ENCODE measurements at regions not wholly inside any gene's neighbourhood (a gene's known extent, or its start where the extent isn't known, plus 50 kb on each side); places are given as distances from the start of the nearest gene placed in this dataset.

DNA sequence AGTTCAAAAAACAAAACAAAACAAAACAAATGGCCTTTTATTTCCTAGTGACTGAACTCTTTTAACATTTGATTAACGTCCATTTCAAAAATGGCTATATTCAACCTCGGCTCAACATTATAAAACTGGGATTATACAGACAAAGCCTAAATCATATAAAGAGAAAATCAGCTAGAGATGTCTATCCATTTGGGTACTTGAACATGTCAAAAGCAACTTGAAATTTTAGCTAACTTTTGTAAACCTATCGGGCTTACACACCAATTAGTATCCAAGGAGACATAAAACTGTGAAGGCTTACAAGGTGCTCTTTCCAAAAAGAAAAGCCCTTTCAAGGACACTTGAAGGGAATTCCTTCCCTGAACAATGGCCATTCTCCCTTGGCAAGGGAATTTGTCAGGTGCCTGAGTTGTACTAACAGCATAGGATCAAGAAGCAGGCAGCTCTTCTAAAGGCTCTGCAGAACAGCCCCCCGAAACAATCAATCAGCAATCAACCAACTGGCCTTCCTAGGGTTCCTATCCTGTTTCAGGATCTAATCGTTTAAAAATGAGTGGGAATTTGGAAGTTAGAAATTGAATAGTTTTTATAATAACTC is 633.7 kb upstream of the HTR2C start:
- Histone ChIP-seq H3K9ac (replicated peaks in 1 of 4; ENCODE audit: extremely low read depth in 1 of 4, low read depth in 3 of 4, low read length in 3 of 4) (no peak overlapping the region), H3K4me1 (replicated peaks in 1 of 4; ENCODE audit: control insufficient read depth in 3 of 4, insufficient read depth in 4 of 4, low read length in 3 of 4) (peaks cover 0 to 2% (median 0%) of the 10 kb centered on the region in 4 experiments; a peak in 1 of 7 replicates), H2AK5ac (ENCODE audit: low read depth, low read length) (no peak overlapping the region), H2BK12ac (ENCODE audit: low read depth, low read length) (no peak overlapping the region), H4K8ac (ENCODE audit: extremely low read depth, insufficient read depth, low read length) (no peak overlapping the region), H3K18ac (ENCODE audit: extremely low read depth, low read length) (no peak overlapping the region), H2BK5ac (ENCODE audit: low read depth, low read length) (no peak overlapping the region), H3K9me3 (ENCODE audit: insufficient read depth in 2 of 2, low read depth in 1 of 2, low read length in 1 of 2) (no peaks in the 10 kb centered on the region), H2BK120ac (replicated peaks; ENCODE audit: low read depth, low read length) (no peak overlapping the region), H3K27ac (ENCODE audit: low read depth, low read length) (no peak overlapping the region), H3K14ac (ENCODE audit: insufficient read length) (no peak overlapping the region), H3K36me3 (ENCODE audit: control insufficient read depth in 2 of 4, insufficient read depth in 4 of 4, low read length in 3 of 4) (peaks cover 0 to 24% (median 4%) of the 10 kb centered on the region in 4 experiments; a peak in 2 of 8 replicates), H4K91ac (replicated peaks; ENCODE audit: insufficient read length, low read length) (no peak overlapping the region), H3K79me1 (ENCODE audit: low read depth, low read length) (no peaks in the 10 kb centered on the region), H2BK20ac (ENCODE audit: low read length) (no peak overlapping the region), H3K27me3 (replicated peaks in 1 of 4; ENCODE audit: control insufficient read depth in 3 of 4, extremely low read depth in 1 of 4, insufficient read depth in 3 of 4, low read length in 3 of 4) (no peaks in the 10 kb centered on the region), H3K4me2 (ENCODE audit: insufficient read depth in 1 of 2, low read depth in 2 of 2, low read length in 2 of 2) (no peak overlapping the region), H3K23ac (ENCODE audit: insufficient read length) (no peak overlapping the region), H3K79me2 (ENCODE audit: control insufficient read depth in 1 of 2, insufficient read depth in 2 of 2, low read length in 2 of 2) (peaks cover 0 to 5% of the 10 kb centered on the region in 2 experiments; a peak in 1 of 4 replicates), H3K4me3 (ENCODE audit: extremely low read depth in 1 of 4, insufficient read depth in 2 of 4, low read depth in 3 of 4, low read length in 4 of 4) (no peak overlapping the region), H3K23me2 (ENCODE audit: low read depth, low read length) (no peaks in the 10 kb centered on the region; the same call in 1 of the 2 replicates), H4K5ac (ENCODE audit: insufficient read length, low read depth, low read length) (no peak overlapping the region), H4K20me1 (replicated peaks in 1 of 2; ENCODE audit: control insufficient read depth in 1 of 2, insufficient read depth in 2 of 2, low read length in 2 of 2) (no peaks in the 10 kb centered on the region), H3K4ac (replicated peaks; ENCODE audit: insufficient read length, low read depth, low read length) (no peak overlapping the region), H3K56ac (replicated peaks; ENCODE audit: insufficient read length, low read depth, low read length) (no peak overlapping the region), H2AFZ (ENCODE audit: low read length) (no peak overlapping the region), H2BK15ac (ENCODE audit: low read length) (no peak overlapping the region)
- ChIA-PET CTCF (ENCODE audit: partially characterized antibody) (no interaction called here), POLR2A (ENCODE audit: partially characterized antibody) (interaction anchor here (1.0 to 1.2 kb wide), 2 partner anchors 25 to 89 kb away, joined by 3 read pairs; no protein-coding TSS in a partner anchor)
- peak; percentile 84 for FAIRE-seq
- no peak for TF ChIP-seq SP2 (IDR thresholded peaks at IDR 0.05; ENCODE audit: low read length)
- TF ChIP-seq MAX (IDR thresholded peaks at IDR 0.05), result no peak
- no peak for TF ChIP-seq SIX5 (IDR thresholded peaks at IDR 0.05; ENCODE audit: low read depth, low read length)
- no peak for TF ChIP-seq SIRT6 (IDR thresholded peaks at IDR 0.05; ENCODE audit: low read length)
- WGBS, 2 experiments (ENCODE audit: extremely low coverage in 1 of 2, insufficient coverage in 1 of 2, insufficient read length in 1 of 2, insufficient replicate concordance in 2 of 2, low coverage in 1 of 2, low lambda C conversion rate in 2 of 2, missing lambda C conversion rate in 1 of 2), result 69% methylated on average over 5 of the region's 5 CpGs; no CpG with 5 or more reads in 1 of the 2 experiments
- no peak for DNase-seq (ENCODE audit: low read depth in 1 of 2, low spot score in 2 of 2)
